ENCODE measurements at regions not wholly inside any gene's neighbourhood (a gene's known extent, or its start where the extent isn't known, plus 50 kb on each side); places are given as distances from the start of the nearest gene placed in this dataset.

- DNase-seq, result no peak
- TF ChIP-seq POLR2AphosphoS5 (IDR thresholded peaks at IDR 0.05), result no peak
- no peak for TF ChIP-seq POLR2A (IDR thresholded peaks at IDR 0.05)
- TF ChIP-seq EP300 (IDR thresholded peaks at IDR 0.05), result no peak
- no peak for TF ChIP-seq CTCF (IDR thresholded peaks at IDR 0.05)
- no peak overlapping the region for H3K4me3 ChIP-seq
- H3K27ac ChIP-seq, result no peak overlapping the region
- no peaks in the 10 kb centered on the region for H3K27me3 ChIP-seq
- H3K9me3 ChIP-seq, result no peaks in the 10 kb centered on the region
- intact Hi-C loops (cut with DNase I), result no loop called here
- no peaks in the 10 kb centered on the region for H3K4me1 ChIP-seq
- 73 to 75% methylated on average over 1 of the region's 1 CpG for WGBS, 2 donors
- no peaks in the 10 kb centered on the region for H3K36me3 ChIP-seq
These were observed 162.9 kb upstream of the CMC1 start for GRCh38 chr3:28078536-28078935.

- no peaks in the 10 kb centered on the region for H3K36me3 ChIP-seq
- WGBS, 2 donors, result 92 to 96% methylated on average over 1 of the region's 1 CpG
- H3K27ac ChIP-seq, result no peak overlapping the region
- no peaks in the 10 kb centered on the region for H3K27me3 ChIP-seq
- no peaks in the 10 kb centered on the region for H3K4me1 ChIP-seq
- TF ChIP-seq POLR2AphosphoS5 (IDR thresholded peaks at IDR 0.05) (no peak), CTCF (IDR thresholded peaks at IDR 0.05) (no peak), POLR2A (IDR thresholded peaks at IDR 0.05) (no peak), EP300 (IDR thresholded peaks at IDR 0.05) (no peak)
- no peaks in the 10 kb centered on the region for H3K9me3 ChIP-seq
- no peak overlapping the region for H3K4me3 ChIP-seq
- no peak for DNase-seq
- intact Hi-C loops (cut with DNase I), result no loop called here
These were observed 160.7 kb upstream of the CMC1 start for GRCh38 chr3:28080716-28081115.

GRCh38 chr3:28081533-28081947 lies 159.9 kb upstream of the CMC1 start:
- WGBS, 2 donors, result 90% methylated on average over 2 of the region's 2 CpGs
- Histone ChIP-seq H3K36me3 (no peaks in the 10 kb centered on the region), H3K4me1 (no peaks in the 10 kb centered on the region), H3K9me3 (no peaks in the 10 kb centered on the region), H3K27me3 (no peaks in the 10 kb centered on the region), H3K27ac (no peak overlapping the region), H3K4me3 (no peak overlapping the region)
- intact Hi-C loops (cut with DNase I), result no loop called here
- TF ChIP-seq POLR2AphosphoS5 (IDR thresholded peaks at IDR 0.05) (no peak), EP300 (IDR thresholded peaks at IDR 0.05) (no peak), CTCF (IDR thresholded peaks at IDR 0.05) (no peak), POLR2A (IDR thresholded peaks at IDR 0.05) (no peak)
- DNase-seq, result no peak

- H3K27me3 ChIP-seq, result no peaks in the 10 kb centered on the region
- DNase-seq, result no peak
- 80 to 89% methylated on average over 2 of the region's 2 CpGs for WGBS, 2 donors
- H3K27ac ChIP-seq, result no peak overlapping the region
- TF ChIP-seq EP300 (IDR thresholded peaks at IDR 0.05) (no peak), CTCF (IDR thresholded peaks at IDR 0.05) (no peak), POLR2A (IDR thresholded peaks at IDR 0.05) (no peak), POLR2AphosphoS5 (IDR thresholded peaks at IDR 0.05) (no peak)
- peaks cover 0 to 1% (median 0%) of the 10 kb centered on the region in 4 donors for H3K9me3 ChIP-seq
- H3K36me3 ChIP-seq, result no peaks in the 10 kb centered on the region
- no peaks in the 10 kb centered on the region for H3K4me1 ChIP-seq
- intact Hi-C loops (cut with DNase I), result no loop called here
- H3K4me3 ChIP-seq, result no peak overlapping the region
These were observed 153.8 kb upstream of the CMC1 start for GRCh38 chr3:28087591-28087990.

- Histone ChIP-seq H3K4me1 (no peaks in the 10 kb centered on the region), H3K36me3 (no peaks in the 10 kb centered on the region), H3K4me3 (no peak overlapping the region), H3K27ac (no peak overlapping the region), H3K9me3 (peaks cover 0 to 3% (median 0%) of the 10 kb centered on the region in 4 donors), H3K27me3 (no peaks in the 10 kb centered on the region)
- intact Hi-C loops (cut with DNase I), result no loop called here
- no peak for DNase-seq
- no peak for TF ChIP-seq POLR2A (IDR thresholded peaks at IDR 0.05)
- TF ChIP-seq POLR2AphosphoS5 (IDR thresholded peaks at IDR 0.05), result no peak
- no peak for TF ChIP-seq CTCF (IDR thresholded peaks at IDR 0.05)
- TF ChIP-seq EP300 (IDR thresholded peaks at IDR 0.05), result no peak
- WGBS, 2 donors, result 93% methylated on average over 7 of the region's 7 CpGs
These were observed 152.4 kb upstream of the CMC1 start for GRCh38 chr3:28088811-28089526.
